ENCODE measurements at regions not wholly inside any gene's neighbourhood (a gene's known extent, or its start where the extent isn't known, plus 50 kb on each side); places are given as distances from the start of the nearest gene placed in this dataset.

DNA sequence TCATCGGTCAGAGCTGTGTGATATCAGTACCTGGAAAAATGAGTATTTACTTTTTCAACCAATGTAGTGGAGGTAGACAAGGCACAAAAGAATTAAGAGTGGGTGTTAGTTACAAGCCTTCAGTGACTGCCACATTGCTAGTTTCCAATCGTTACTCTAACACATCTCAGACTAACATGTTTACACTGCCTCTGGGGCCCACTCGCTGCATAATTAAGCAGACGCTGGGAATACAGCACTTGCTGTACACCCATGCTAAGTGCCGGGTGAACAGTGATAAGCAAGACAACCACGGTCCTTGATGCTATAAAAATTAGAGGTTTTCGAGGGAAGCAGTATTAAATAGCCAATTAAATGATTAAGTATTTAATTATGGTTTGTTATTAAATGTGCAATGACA is 1147.6 kb downstream of the AACS start:
- no peak overlapping the region for H3K9ac ChIP-seq (replicated peaks; ENCODE audit: extremely low read depth, insufficient read depth, low read length)
- no peak overlapping the region for H3K4me3 ChIP-seq (replicated peaks in 1 of 3; ENCODE audit: insufficient read depth in 1 of 3, low read depth in 1 of 3, low read length in 3 of 3)
- TF ChIP-seq FOS (IDR thresholded peaks at IDR 0.05; ENCODE audit: borderline replicate concordance, insufficient read depth, low read length) (no peak), POLR2A (IDR thresholded peaks at IDR 0.05; ENCODE audit: low read depth, low read length) (no peak), EZH2 (IDR thresholded peaks at IDR 0.05; ENCODE audit: borderline replicate concordance, low read depth, low read length, severe bottlenecking) (no peak), GATA2 (IDR thresholded peaks at IDR 0.05; ENCODE audit: insufficient read depth, insufficient read length, low read depth, low read length) (no peak), MYC (IDR thresholded peaks at IDR 0.05; ENCODE audit: low read depth, low read length) (no peak), POLR2AphosphoS5 (IDR thresholded peaks at IDR 0.05; ENCODE audit: insufficient read depth, low read depth, low read length) (no peak), JUN (IDR thresholded peaks at IDR 0.05; ENCODE audit: borderline replicate concordance, insufficient read depth, insufficient read length, low read depth) (no peak)
- TF ChIP-seq, protein P1, sequence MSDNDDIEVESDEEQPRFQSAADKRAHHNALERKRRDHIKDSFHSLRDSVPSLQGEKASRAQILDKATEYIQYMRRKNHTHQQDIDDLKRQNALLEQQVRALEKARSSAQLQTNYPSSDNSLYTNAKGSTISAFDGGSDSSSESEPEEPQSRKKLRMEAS (IDR thresholded peaks at IDR 0.05; ENCODE audit: insufficient read depth, insufficient read length): no peak
- TF ChIP-seq, protein P2, sequence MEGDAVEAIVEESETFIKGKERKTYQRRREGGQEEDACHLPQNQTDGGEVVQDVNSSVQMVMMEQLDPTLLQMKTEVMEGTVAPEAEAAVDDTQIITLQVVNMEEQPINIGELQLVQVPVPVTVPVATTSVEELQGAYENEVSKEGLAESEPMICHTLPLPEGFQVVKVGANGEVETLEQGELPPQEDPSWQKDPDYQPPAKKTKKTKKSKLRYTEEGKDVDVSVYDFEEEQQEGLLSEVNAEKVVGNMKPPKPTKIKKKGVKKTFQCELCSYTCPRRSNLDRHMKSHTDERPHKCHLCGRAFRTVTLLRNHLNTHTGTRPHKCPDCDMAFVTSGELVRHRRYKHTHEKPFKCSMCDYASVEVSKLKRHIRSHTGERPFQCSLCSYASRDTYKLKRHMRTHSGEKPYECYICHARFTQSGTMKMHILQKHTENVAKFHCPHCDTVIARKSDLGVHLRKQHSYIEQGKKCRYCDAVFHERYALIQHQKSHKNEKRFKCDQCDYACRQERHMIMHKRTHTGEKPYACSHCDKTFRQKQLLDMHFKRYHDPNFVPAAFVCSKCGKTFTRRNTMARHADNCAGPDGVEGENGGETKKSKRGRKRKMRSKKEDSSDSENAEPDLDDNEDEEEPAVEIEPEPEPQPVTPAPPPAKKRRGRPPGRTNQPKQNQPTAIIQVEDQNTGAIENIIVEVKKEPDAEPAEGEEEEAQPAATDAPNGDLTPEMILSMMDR (IDR thresholded peaks at IDR 0.05; ENCODE audit: extremely low read depth in 1 of 2, insufficient read depth in 1 of 2, low read depth in 1 of 2, low read length in 2 of 2): no peak
- no peaks in the 10 kb centered on the region for H4K20me1 ChIP-seq (replicated peaks; ENCODE audit: control insufficient read depth, extremely low read depth, insufficient read depth, low read length)
- FAIRE-seq (no peak), DNase-seq (ENCODE audit: low read depth, low spot score) (no peak)
- H3K27ac ChIP-seq (ENCODE audit: insufficient read depth, low read depth, low read length): no peak overlapping the region
- H3K4me2 ChIP-seq (ENCODE audit: insufficient read depth, low read length): no peak overlapping the region
- no peaks in the 10 kb centered on the region for H3K9me1 ChIP-seq (replicated peaks; ENCODE audit: control insufficient read depth, extremely low read depth, insufficient read depth, low read length)
- H3K36me3 ChIP-seq (ENCODE audit: control insufficient read depth in 2 of 2, extremely low read depth in 1 of 2, insufficient read depth in 2 of 2, low read length in 2 of 2): no peaks in the 10 kb centered on the region
- no TSS peak for BruUV-seq (replicated peaks)
- H3K4me1 ChIP-seq (ENCODE audit: control insufficient read depth, extremely low read depth, insufficient read depth, low read length): no peaks in the 10 kb centered on the region
- dilution Hi-C loops (cut with MboI; ENCODE audit: extremely low pct_ligation_motif_present, low sequenced_read_pairs) (no loop called here), intact Hi-C loops (cut with micrococcal nuclease) (no loop called here)
- no peak overlapping the region for H2AFZ ChIP-seq (ENCODE audit: low read depth, low read length)
- POLR2A ChIA-PET: no interaction called here
- no peaks in the 10 kb centered on the region for H3K27me3 ChIP-seq (ENCODE audit: control insufficient read depth in 2 of 2, insufficient read depth in 2 of 2, low read length in 2 of 2)
- CTCF ChIA-PET: no interaction called here
- H3K79me2 ChIP-seq (ENCODE audit: control insufficient read depth, insufficient read depth, low read length): no peaks in the 10 kb centered on the region
- H3K9me3 ChIP-seq (replicated peaks; ENCODE audit: control insufficient read depth, insufficient read depth, low read length): peaks cover 5% of the 10 kb centered on the region

Data from endothelial cell of umbilical vein (primary cell).